Astrocyte (in vitro differentiated cells and primary cell): ENCODE measurements at regions not wholly inside any gene's neighbourhood (a gene's known extent, or its start where the extent isn't known, plus 50 kb on each side); places are given as distances from the start of the nearest gene placed in this dataset.

ENCODE experiments used
- EZH2 ChIP-seq: IDR thresholded peaks from 2 replicates; pipeline ENCODE4 v1.6.1; 2012; ENCODE audit warnings: mild to moderate bottlenecking, low read length, inconsistent platforms; ENCODE audit not compliant: insufficient read depth
- TF ChIP-seq, protein P1 (sequence below): IDR thresholded peaks from 2 replicates; pipeline ENCODE4 v1.5.1; 2011; ENCODE audit warnings: low read depth, mild to moderate bottlenecking, inconsistent platforms, low read length, moderate library complexity; ENCODE audit not compliant: insufficient read depth

DNA sequence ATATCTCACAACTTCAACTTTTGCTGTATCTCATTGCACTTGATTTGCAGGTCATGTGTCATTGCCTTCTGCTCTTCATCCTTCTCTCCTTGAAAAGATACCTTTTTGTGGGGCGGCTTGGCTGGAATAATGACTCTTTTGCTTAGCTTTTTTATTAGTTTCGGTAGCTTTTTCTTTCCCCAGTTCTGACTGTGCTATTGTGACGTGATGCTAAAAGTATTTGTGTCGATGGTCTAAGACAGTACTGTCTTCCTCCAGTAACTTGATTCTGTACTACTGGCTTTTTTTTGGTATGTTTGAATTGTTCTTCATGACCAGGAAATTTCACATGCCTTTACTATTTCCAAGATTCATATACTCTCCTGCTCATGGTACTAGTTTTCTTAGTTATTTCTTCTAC, 63.1 kb downstream of the SLITRK1 start:
- TF ChIP-seq, protein P1, sequence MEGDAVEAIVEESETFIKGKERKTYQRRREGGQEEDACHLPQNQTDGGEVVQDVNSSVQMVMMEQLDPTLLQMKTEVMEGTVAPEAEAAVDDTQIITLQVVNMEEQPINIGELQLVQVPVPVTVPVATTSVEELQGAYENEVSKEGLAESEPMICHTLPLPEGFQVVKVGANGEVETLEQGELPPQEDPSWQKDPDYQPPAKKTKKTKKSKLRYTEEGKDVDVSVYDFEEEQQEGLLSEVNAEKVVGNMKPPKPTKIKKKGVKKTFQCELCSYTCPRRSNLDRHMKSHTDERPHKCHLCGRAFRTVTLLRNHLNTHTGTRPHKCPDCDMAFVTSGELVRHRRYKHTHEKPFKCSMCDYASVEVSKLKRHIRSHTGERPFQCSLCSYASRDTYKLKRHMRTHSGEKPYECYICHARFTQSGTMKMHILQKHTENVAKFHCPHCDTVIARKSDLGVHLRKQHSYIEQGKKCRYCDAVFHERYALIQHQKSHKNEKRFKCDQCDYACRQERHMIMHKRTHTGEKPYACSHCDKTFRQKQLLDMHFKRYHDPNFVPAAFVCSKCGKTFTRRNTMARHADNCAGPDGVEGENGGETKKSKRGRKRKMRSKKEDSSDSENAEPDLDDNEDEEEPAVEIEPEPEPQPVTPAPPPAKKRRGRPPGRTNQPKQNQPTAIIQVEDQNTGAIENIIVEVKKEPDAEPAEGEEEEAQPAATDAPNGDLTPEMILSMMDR, result no peak
- TF ChIP-seq EZH2, result no peak
